HUES64 (cell line): ENCODE measurements at regions not wholly inside any gene's neighbourhood (a gene's known extent, or its start where the extent isn't known, plus 50 kb on each side); places are given as distances from the start of the nearest gene placed in this dataset.
"Not testable (repeated sequence)": the region's sequence is repeated elsewhere in the genome, so short reads cannot be mapped to it uniquely, and the experiment has no call there.

Source experiments
- H3K27ac ChIP-seq: 2 replicates; pipeline ENCODE4 v1.7.0; 2013; ENCODE audit warnings: low read depth, low read length, inconsistent platforms
- H3K27me3 ChIP-seq: 2 replicates; pipeline ENCODE4 v1.6.1; 2013; ENCODE audit warnings: mild to moderate bottlenecking, low read length; ENCODE audit not compliant: insufficient read depth
- H3K36me3 ChIP-seq: 2 replicates; pipeline ENCODE4 v1.6.1; 2013; ENCODE audit warnings: mild to moderate bottlenecking, low read length; ENCODE audit not compliant: insufficient read depth
- H3K4me1 ChIP-seq: 2 replicates; pipeline ENCODE4 v1.6.1; 2013; ENCODE audit warnings: mild to moderate bottlenecking, low read length, moderate library complexity; ENCODE audit not compliant: insufficient read depth
- H3K4me3 ChIP-seq: 2 replicates; pipeline ENCODE4 v1.5.1; 2013; ENCODE audit warnings: mild to moderate bottlenecking, low read length, moderate library complexity
- H3K9ac ChIP-seq: 2 replicates; pipeline ENCODE4 v1.6.1; 2013; ENCODE audit warnings: mild to moderate bottlenecking, low read depth, low read length
- H3K9me3 ChIP-seq: 2 replicates; pipeline ENCODE4 v1.6.1; 2013; ENCODE audit warnings: low read depth, low read length; ENCODE audit not compliant: insufficient read depth
- WGBS: fragments of 150-250, 120-280 bp; methylation state at CpG from one replicate; pipeline ENCODE4 v1.1.7; 2013; ENCODE audit warnings: missing lambda C conversion rate; 5-methylcytosine and 5-hydroxymethylcytosine counted together

GRCh38 chr2:242056026-242056425 is 186.5 kb downstream of the RTP5 start:
- Histone ChIP-seq H3K27ac (no peak overlapping the region), H3K4me1 (no peaks in the 10 kb centered on the region), H3K36me3 (no peaks in the 10 kb centered on the region), H3K27me3 (peaks cover 79% of the 10 kb centered on the region), H3K9me3 (peaks cover 15% of the 10 kb centered on the region), H3K9ac (no peak overlapping the region), H3K4me3 (no peak overlapping the region)
- 94% methylated on average over 9 of the region's 10 CpGs for WGBS

- no peak overlapping the region for H3K27ac ChIP-seq
- WGBS = 80% methylated on average over 11 of the region's 11 CpGs
- H3K4me1 ChIP-seq = no peaks in the 10 kb centered on the region
- no peak overlapping the region for H3K9ac ChIP-seq
- H3K9me3 ChIP-seq = peaks cover 15% of the 10 kb centered on the region
- H3K27me3 ChIP-seq = peaks cover 71% of the 10 kb centered on the region
- H3K36me3 ChIP-seq = no peaks in the 10 kb centered on the region
- no peak overlapping the region for H3K4me3 ChIP-seq
Observed at GRCh38 chr2:242056785-242057184, 187.3 kb downstream of the RTP5 start.

- WGBS = 94% methylated on average over 19 of the region's 19 CpGs
- Histone ChIP-seq H3K27ac (no peak overlapping the region), H3K9ac (no peak overlapping the region), H3K9me3 (peaks cover 20% of the 10 kb centered on the region), H3K4me3 (no peak overlapping the region), H3K27me3 (peaks cover 64% of the 10 kb centered on the region), H3K4me1 (peaks cover 2% of the 10 kb centered on the region; the same call in 1 of the 2 replicates), H3K36me3 (no peaks in the 10 kb centered on the region)
Observed at GRCh38 chr2:242057379-242058040, 188.0 kb downstream of the RTP5 start.

DNA sequence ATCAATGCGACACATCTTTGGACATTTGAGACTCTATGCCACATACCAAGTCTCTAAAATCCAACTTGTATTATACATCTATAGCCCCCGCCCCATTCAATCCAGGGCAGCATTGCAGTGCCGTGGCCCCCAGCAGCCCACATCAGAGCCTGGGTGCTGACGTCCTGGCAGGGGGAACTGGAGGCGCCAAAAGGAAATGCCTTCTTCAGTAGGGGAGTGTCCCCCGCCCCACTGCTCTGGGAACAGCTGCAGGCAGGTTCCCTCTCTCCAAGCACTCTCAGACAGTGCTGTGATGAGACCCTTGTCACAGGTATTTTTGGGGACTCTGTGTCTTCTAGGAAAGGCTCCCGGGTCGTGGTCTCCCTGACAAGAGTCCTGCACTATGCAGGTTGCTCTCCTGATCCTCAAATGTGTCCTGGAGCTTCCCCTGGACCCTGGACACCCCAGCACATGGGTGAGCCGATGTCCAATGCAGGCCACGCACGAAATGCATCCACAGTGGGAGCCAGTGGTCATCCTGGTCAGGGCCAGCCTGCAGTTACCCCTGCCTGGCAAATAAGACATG is 188.7 kb downstream of the RTP5 start:
- Histone ChIP-seq H3K9ac (no peak overlapping the region), H3K4me1 (peaks cover 9% of the 10 kb centered on the region), H3K27me3 (peaks cover 57% of the 10 kb centered on the region), H3K4me3 (no peak overlapping the region), H3K36me3 (no peaks in the 10 kb centered on the region), H3K27ac (no peak overlapping the region), H3K9me3 (peaks cover 24% of the 10 kb centered on the region)
- WGBS = 90% methylated on average over 11 of the region's 11 CpGs

- Histone ChIP-seq H3K9ac (no peak overlapping the region), H3K4me3 (no peak overlapping the region), H3K27ac (no peak overlapping the region), H3K9me3 (peaks cover 24% of the 10 kb centered on the region), H3K36me3 (no peaks in the 10 kb centered on the region), H3K4me1 (peaks cover 18% of the 10 kb centered on the region), H3K27me3 (peaks cover 44% of the 10 kb centered on the region)
- 97% methylated on average over 7 of the region's 7 CpGs for WGBS
Observed at GRCh38 chr2:242059566-242059965, 190.0 kb downstream of the RTP5 start.

DNA sequence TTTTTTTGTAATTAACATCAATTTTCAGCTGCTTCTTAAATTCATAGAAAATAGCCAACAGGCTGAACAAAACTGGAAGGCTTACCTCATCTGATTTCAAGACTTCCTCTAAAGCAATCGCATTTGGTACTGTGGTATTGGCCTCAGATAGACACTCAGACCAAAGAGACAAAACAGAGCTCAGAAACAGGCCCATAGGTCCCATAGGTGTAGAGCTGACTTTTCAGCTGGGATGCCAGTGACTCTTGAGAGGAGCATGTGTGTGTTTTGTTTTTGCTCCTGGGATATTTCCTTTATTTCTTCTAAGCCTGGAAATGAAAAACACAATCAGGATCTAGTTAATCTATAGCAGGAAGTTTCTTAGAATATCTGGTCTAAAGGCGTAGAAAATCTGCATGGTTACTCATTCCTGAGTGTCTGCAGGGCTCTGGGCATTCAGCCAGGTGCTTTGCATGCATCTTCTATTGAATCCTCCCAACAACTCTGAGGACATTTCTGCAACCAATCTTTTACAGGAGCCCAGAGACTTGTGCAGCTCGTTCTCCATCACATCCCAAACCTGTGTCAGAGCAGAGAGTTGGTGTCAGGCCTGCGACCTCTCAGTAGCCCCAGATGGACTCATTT is 190.8 kb downstream of the RTP5 start:
- WGBS = 84% methylated on average over 4 of the region's 4 CpGs
- peaks cover 24% of the 10 kb centered on the region for H3K9me3 ChIP-seq
- no peaks in the 10 kb centered on the region for H3K36me3 ChIP-seq
- no peak overlapping the region for H3K4me3 ChIP-seq
- no peak overlapping the region for H3K27ac ChIP-seq
- no peak overlapping the region for H3K9ac ChIP-seq
- peaks cover 36% of the 10 kb centered on the region for H3K27me3 ChIP-seq
- peaks cover 20% of the 10 kb centered on the region for H3K4me1 ChIP-seq

GRCh38 chr2:242061930-242062329 is 192.4 kb downstream of the RTP5 start:
- peaks cover 24% of the 10 kb centered on the region for H3K9me3 ChIP-seq
- not testable (repeated sequence) for H3K27ac ChIP-seq, H3K36me3 ChIP-seq, H3K4me3 ChIP-seq, H3K9ac ChIP-seq
- H3K27me3 ChIP-seq = peaks cover 20% of the 10 kb centered on the region
- H3K4me1 ChIP-seq = peaks cover 20% of the 10 kb centered on the region
- WGBS = 93% methylated on average over 17 of the region's 17 CpGs

- H3K4me1 ChIP-seq = peaks cover 20% of the 10 kb centered on the region
- peak overlapping the region; percentile 94; the same call in 1 of the 2 replicates for H3K27ac ChIP-seq
- 0% methylated on average over 2 of the region's 2 CpGs for WGBS
- H3K36me3 ChIP-seq = no peaks in the 10 kb centered on the region
- peaks cover 5% of the 10 kb centered on the region for H3K27me3 ChIP-seq
- H3K9ac ChIP-seq = peak overlapping the region; percentile 57; the same call in 1 of the 2 replicates
- no peak overlapping the region for H3K4me3 ChIP-seq
- H3K9me3 ChIP-seq = peaks cover 24% of the 10 kb centered on the region
Observed at GRCh38 chr2:242063436-242063835, 193.9 kb downstream of the RTP5 start.

DNA sequence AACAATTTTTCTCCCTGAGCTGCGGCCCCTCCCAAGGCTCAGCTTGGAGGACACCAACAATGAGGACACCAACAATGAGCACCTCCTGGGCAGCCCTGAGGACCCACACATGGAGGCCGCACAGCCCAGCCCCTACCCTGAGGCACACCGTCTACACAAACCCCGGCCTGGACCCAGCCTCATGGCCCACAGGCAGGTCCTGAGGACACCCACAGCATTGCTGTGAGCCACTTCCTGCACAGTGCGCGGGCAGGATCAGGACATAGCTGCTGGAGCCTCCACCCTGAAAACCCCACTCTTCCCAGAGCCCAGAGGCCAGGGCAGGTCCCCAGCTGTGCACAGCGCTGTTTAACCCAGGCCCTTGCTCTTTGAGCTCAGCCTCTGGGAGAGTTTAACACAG is 194.3 kb downstream of the RTP5 start:
- H3K9ac ChIP-seq = peak overlapping the region; percentile 57
- H3K9me3 ChIP-seq = peaks cover 24% of the 10 kb centered on the region
- no peaks in the 10 kb centered on the region for H3K36me3 ChIP-seq
- H3K27ac ChIP-seq = peak overlapping the region; percentile 94
- no peak overlapping the region for H3K4me3 ChIP-seq
- 29% methylated on average over 7 of the region's 7 CpGs for WGBS
- H3K27me3 ChIP-seq = peaks cover under 1% of the 10 kb centered on the region
- peaks cover 20% of the 10 kb centered on the region for H3K4me1 ChIP-seq

DNA sequence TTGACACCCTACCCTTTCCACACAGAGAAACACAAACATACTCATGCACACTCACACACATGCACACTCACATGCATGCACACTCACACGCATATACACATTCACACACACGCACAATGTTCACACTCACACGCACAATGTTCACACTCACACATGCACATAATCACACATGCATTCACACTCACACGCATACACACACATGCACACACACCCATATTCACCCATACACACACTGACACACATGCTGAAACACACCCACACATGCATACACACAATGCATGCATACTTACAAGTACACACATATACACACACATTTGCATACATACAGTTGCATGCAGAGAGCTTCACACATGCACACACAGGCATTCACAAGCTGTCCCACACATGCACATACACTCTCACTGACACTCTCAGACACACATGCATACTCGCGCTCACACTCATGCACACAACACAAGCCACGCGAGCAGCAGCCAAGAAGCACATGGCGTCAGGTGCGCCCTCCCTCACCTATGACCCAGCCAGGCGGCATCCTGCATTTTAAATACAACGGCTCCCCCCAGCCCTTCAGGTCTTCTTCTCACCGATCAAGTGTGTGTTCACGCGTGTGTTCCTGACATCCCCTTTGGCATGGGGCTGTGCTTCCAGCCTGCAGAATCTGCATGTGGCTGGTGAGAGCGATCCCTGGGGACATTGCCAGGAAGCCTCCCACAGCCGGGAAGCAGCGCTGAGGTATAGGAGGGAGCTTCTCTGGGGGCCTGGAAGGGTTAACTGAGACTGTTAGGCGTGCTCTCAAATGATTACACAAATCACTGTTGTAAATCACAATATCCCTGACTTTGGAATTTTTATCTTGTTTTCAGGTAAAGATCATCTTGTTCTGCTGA is 195.1 kb downstream of the RTP5 start:
- Histone ChIP-seq H3K9me3 (peaks cover 23% of the 10 kb centered on the region), H3K27ac (peak overlapping the region; percentile 94; the same call in 1 of the 2 replicates), H3K36me3 (no peaks in the 10 kb centered on the region), H3K4me1 (peaks cover 20% of the 10 kb centered on the region), H3K4me3 (no peak overlapping the region), H3K9ac (peak overlapping the region; percentile 57; the same call in 1 of the 2 replicates), H3K27me3 (peaks cover 5% of the 10 kb centered on the region)
- 89% methylated on average over 19 of the region's 19 CpGs for WGBS

DNA sequence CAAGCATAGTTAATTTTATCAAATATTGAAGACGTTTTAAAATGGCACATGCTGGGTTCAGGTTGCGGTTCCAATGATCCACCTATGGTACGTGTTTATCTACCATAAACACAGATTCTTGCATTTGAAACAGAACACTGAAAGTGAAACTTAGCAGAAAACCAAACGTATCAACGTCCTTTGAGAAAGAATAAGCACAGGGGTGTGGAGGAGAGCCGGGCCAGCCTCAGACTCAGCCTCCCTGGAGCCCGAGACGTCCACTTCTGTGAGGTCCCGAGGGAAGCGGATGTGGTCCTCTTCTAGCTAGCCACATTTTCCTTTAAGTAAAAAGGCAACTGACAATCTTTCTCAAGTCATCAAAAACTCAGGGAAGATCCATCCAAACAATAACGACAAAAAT is 195.9 kb downstream of the RTP5 start:
- peaks cover 20% of the 10 kb centered on the region for H3K4me1 ChIP-seq
- 93% methylated on average over 11 of the region's 11 CpGs for WGBS

More for the DNA sequence above, 195.9 kb downstream of the RTP5 start:
- Histone ChIP-seq H3K27ac (no peak overlapping the region), H3K9ac (no peak overlapping the region), H3K27me3 (peaks cover 5% of the 10 kb centered on the region), H3K4me3 (no peak overlapping the region), H3K9me3 (peaks cover 15% of the 10 kb centered on the region), H3K36me3 (no peaks in the 10 kb centered on the region)
